Karpas-422 (cell line): ENCODE measurements at regions not wholly inside any gene's neighbourhood (a gene's known extent, or its start where the extent isn't known, plus 50 kb on each side); places are given as distances from the start of the nearest gene placed in this dataset.

Experiments
- DNase-seq: peaks from one replicate; pipeline ENCODE4 v3.0.0-alpha.2; 2015
- H2AFZ ChIP-seq: fragments of 200-600 bp; sonication (generic); 2 replicates; pipeline ENCODE4 v1.6.1; 2014; ENCODE audit warnings: antibody characterized with exemption, low read length, mixed read lengths
- H3K27ac ChIP-seq: fragments of 200-600 bp; sonication (generic); 2 replicates; pipeline ENCODE4 v1.5.1; 2014; ENCODE audit warnings: mild to moderate bottlenecking, low read length, moderate library complexity
- H3K27me3 ChIP-seq: fragments of 200-600 bp; sonication (generic); 2 replicates; pipeline ENCODE4 v1.6.1; 2014; ENCODE audit warnings: low read length, mixed read lengths
- H3K36me3 ChIP-seq: fragments of 200-600 bp; sonication (generic); 2 replicates; pipeline ENCODE4 v1.6.1; 2014; ENCODE audit warnings: low read length, mixed read lengths; ENCODE audit not compliant: insufficient read depth
- H3K4me1 ChIP-seq: fragments of 200-600 bp; sonication (generic); 2 replicates; pipeline ENCODE4 v1.6.1; 2014; ENCODE audit warnings: mild to moderate bottlenecking, low read length, mixed read lengths
- H3K4me2 ChIP-seq: fragments of 200-600 bp; sonication (generic); 2 replicates; pipeline ENCODE4 v1.6.1; 2014; ENCODE audit warnings: low read length, low read depth, mild to moderate bottlenecking; ENCODE audit not compliant: poor library complexity, severe bottlenecking
- H3K4me3 ChIP-seq: fragments of 200-600 bp; sonication (generic); 2 replicates; pipeline ENCODE4 v1.5.1; 2014; ENCODE audit warnings: mild to moderate bottlenecking, antibody characterized with exemption, low read length, mixed read lengths
- H3K79me2 ChIP-seq: fragments of 200-600 bp; sonication (generic); 2 replicates; pipeline ENCODE4 v1.6.1; 2014; ENCODE audit warnings: mild to moderate bottlenecking, low read length, mixed read lengths
- H3K9ac ChIP-seq: fragments of 200-600 bp; sonication (generic); 2 replicates; pipeline ENCODE4 v1.6.0; 2014; ENCODE audit warnings: low read length
- H3K9me2 ChIP-seq: fragments of 200-600 bp; sonication (generic), shearing (Covaris generic); replicated peaks from 2 replicates; pipeline ENCODE4 v1.6.0; 2014; ENCODE audit warnings: mild to moderate bottlenecking, low read length, moderate library complexity; ENCODE audit not compliant: insufficient read depth
- H3K9me3 ChIP-seq: fragments of 300-700, 200-600 bp; sonication (generic); 2 replicates; pipeline ENCODE4 v1.6.1; 2014; ENCODE audit warnings: low read length, mixed read lengths
- H4K20me1 ChIP-seq: fragments of 200-600 bp; sonication (generic); 2 replicates; pipeline ENCODE4 v1.6.1; 2014; ENCODE audit warnings: mild to moderate bottlenecking, antibody characterized with exemption, low read length, low read depth; ENCODE audit not compliant: insufficient read depth

DNA sequence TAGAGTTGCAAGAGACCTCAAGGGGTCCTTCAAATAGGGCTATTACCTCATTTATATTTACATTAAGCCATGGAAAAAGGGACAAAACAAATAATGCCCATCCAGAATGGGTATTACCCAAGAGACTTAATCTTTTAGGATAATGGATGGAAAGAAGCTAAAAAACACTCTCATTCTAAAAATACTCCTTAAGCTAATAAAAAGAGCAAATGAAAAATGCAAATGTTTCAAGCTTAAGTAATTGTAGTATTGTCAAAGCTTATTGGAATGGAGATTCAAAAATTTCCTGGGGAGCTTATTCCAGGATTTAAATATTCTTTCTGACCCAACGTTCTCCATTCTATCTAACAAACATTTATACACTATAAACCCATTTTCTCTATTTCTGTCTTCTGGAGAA is 107.8 kb upstream of the SPIN4 start:
- no peak overlapping the region for H3K4me3 ChIP-seq
- no peaks in the 10 kb centered on the region for H4K20me1 ChIP-seq
- H3K9ac ChIP-seq = no peak overlapping the region
- no peaks in the 10 kb centered on the region for H3K4me1 ChIP-seq
- H3K36me3 ChIP-seq = no peaks in the 10 kb centered on the region
- DNase-seq = no peak
- H3K4me2 ChIP-seq = no peak overlapping the region
- no peak overlapping the region for H2AFZ ChIP-seq
- no peaks in the 10 kb centered on the region for H3K9me2 ChIP-seq
- peaks cover 9% of the 10 kb centered on the region for H3K79me2 ChIP-seq
- H3K9me3 ChIP-seq = peaks cover 18% of the 10 kb centered on the region
- H3K27ac ChIP-seq = no peak overlapping the region
- no peaks in the 10 kb centered on the region for H3K27me3 ChIP-seq

DNA sequence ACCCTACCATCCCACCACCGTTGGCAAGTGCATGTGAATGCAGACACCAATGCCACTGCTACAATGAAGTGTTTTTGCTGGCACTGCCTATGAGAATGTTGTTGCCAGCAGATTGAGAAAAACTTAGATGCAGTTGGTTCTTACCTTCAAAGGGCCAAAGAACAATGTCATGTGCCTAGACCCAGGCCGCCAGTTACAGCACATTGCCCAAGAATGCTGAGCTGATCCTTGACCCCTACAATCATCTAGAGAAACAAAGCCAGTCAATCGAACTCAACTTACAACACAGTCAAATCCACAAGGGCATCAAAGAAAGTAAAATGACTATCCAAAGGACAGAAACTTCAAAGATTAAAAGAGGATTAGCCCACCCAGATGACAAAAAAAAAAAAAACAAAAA is 102.4 kb upstream of the SPIN4 start:
- Histone ChIP-seq H3K9me2 (no peaks in the 10 kb centered on the region), H3K9ac (no peak overlapping the region), H3K79me2 (peaks cover 9% of the 10 kb centered on the region), H3K4me1 (no peaks in the 10 kb centered on the region), H3K4me2 (no peak overlapping the region), H3K4me3 (no peak overlapping the region), H3K9me3 (peaks cover 17% of the 10 kb centered on the region; the same call in 1 of the 2 replicates), H4K20me1 (no peaks in the 10 kb centered on the region), H2AFZ (no peak overlapping the region), H3K36me3 (no peaks in the 10 kb centered on the region), H3K27ac (no peak overlapping the region), H3K27me3 (no peaks in the 10 kb centered on the region)
- no peak for DNase-seq

DNA sequence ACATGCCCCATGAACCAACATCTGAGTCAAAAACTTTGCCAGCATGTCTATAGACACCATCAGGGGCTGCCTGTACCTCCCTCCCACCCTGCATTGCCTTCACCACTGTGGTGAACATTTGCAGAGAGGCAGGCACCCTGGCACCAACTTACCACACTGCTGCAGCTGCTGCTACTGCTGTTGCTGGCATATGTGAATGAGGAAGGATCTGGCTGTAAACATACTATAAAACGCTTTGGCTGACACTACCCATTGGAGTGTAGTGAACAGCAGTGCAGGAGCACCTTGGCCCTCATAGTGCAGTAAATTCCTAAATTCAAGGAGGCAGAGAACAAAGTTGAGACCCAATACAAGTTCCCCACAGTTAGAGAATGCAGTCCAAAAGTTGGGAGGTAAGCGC is 90.6 kb upstream of the SPIN4 start:
- Histone ChIP-seq H3K9me2 (no peaks in the 10 kb centered on the region), H3K4me3 (no peak overlapping the region), H3K27ac (no peak overlapping the region), H2AFZ (no peak overlapping the region), H3K9ac (no peak overlapping the region), H3K9me3 (peaks cover 8% of the 10 kb centered on the region), H4K20me1 (no peaks in the 10 kb centered on the region), H3K27me3 (no peaks in the 10 kb centered on the region), H3K36me3 (peaks cover 3% of the 10 kb centered on the region; the same call in 1 of the 2 replicates), H3K79me2 (peaks cover 19% of the 10 kb centered on the region), H3K4me2 (no peak overlapping the region), H3K4me1 (no peaks in the 10 kb centered on the region)
- DNase-seq = no peak

DNA sequence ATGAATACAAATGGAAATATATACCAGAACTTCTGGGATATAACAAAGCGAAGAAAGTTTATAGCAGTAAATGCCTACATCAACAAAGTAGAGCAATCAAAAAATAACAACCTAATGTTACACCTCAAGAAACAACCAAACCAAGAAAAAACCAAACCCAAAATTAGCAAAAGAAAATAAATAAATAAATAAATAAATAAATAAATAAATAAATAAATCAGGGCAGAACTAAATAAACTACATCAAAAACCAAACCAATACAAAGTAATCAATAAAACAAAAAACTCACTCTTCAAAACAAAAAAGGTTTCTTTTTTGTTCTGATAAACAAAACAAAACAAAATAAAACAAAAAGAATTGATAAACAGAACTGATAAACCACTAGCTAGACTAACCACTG is 88.4 kb upstream of the SPIN4 start:
- no peak overlapping the region for H3K4me2 ChIP-seq
- no peak overlapping the region for H3K9ac ChIP-seq
- peaks cover 3% of the 10 kb centered on the region; the same call in 1 of the 2 replicates for H3K36me3 ChIP-seq
- peaks cover 21% of the 10 kb centered on the region for H3K79me2 ChIP-seq
- no peaks in the 10 kb centered on the region for H4K20me1 ChIP-seq
- H3K27ac ChIP-seq = no peak overlapping the region
- no peak for DNase-seq
- no peak overlapping the region for H3K4me3 ChIP-seq
- H3K27me3 ChIP-seq = no peaks in the 10 kb centered on the region
- H3K9me3 ChIP-seq = peaks cover 4% of the 10 kb centered on the region
- no peaks in the 10 kb centered on the region for H3K9me2 ChIP-seq
- H2AFZ ChIP-seq = no peak overlapping the region
- no peaks in the 10 kb centered on the region for H3K4me1 ChIP-seq

DNA sequence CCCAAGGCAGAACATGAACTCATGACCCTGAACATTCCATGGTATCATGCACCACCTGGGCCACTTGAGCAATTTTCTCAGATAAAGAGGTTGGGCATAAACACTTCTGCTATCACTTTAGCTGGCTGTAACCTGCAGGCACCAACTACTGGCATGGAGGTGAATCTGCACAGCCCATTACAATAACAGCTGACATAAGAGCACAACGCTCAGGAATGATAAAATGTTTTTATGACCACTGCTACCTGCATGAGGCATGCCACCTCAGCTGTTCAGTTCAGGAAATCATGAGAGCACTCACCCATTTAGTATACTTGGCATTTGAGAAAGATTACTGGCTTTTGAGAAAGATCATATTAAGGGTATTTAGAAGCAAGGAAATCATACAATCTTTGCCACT is 85.7 kb upstream of the SPIN4 start:
- no peak for DNase-seq
- Histone ChIP-seq H2AFZ (no peak overlapping the region), H3K9ac (no peak overlapping the region), H3K79me2 (peaks cover 21% of the 10 kb centered on the region), H3K27ac (no peak overlapping the region), H3K27me3 (no peaks in the 10 kb centered on the region), H3K4me2 (no peak overlapping the region), H3K4me3 (no peak overlapping the region), H3K9me3 (peaks cover 4% of the 10 kb centered on the region), H3K4me1 (no peaks in the 10 kb centered on the region), H3K36me3 (peaks cover 3% of the 10 kb centered on the region; the same call in 1 of the 2 replicates), H4K20me1 (no peaks in the 10 kb centered on the region), H3K9me2 (no peaks in the 10 kb centered on the region)

DNA sequence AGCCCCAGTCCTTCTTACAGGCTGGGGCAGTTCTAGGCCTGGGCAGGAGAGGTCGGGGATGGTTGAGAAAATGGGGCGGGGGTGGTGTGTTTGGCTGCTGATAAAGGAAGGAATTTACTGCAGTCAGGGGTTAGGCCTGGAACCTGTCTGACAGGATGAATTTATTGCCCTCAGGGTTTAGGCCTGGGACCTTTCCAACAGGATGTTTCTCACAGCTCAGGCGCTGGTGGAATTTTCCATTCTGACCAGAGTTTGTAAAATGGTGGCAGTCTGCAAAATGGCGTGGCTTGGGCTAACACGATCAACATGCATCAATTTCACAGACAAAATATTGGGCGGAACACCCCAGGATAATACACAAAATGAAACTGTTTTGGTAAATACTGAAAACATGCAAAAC is 83.5 kb upstream of the SPIN4 start:
- no peaks in the 10 kb centered on the region for H4K20me1 ChIP-seq

DNA sequence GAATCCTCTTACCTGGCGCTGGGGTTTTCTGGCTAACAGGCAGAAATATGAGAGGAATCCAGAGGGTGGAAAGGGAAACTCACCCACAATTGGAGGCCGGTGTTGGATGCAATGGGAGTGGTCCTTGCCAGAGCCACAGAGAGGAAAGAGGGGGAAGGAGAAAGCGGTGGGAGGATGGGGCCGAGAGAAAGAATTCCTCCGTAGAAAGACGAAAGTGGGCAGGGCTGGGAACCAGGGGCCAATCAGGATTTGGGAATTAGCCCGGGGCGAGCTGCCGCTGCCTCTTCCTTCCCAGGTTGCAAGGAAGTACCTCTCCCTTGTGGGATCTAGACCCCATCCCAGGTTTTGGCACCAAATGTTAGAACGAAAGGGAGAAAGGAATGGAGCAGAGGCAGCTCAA is 83.1 kb upstream of the SPIN4 start:
- H3K4me2 ChIP-seq = no peak overlapping the region

More for the DNA sequence above, 83.5 kb upstream of the SPIN4 start:
- Histone ChIP-seq H3K27ac (no peak overlapping the region), H3K4me3 (no peak overlapping the region), H2AFZ (no peak overlapping the region), H3K9me3 (peaks cover 4% of the 10 kb centered on the region), H3K79me2 (peaks cover 21% of the 10 kb centered on the region), H3K4me2 (no peak overlapping the region), H3K4me1 (no peaks in the 10 kb centered on the region), H3K27me3 (no peaks in the 10 kb centered on the region), H3K36me3 (peaks cover 3% of the 10 kb centered on the region; the same call in 1 of the 2 replicates), H3K9me2 (no peaks in the 10 kb centered on the region), H3K9ac (no peak overlapping the region)
- DNase-seq = no peak

DNA sequence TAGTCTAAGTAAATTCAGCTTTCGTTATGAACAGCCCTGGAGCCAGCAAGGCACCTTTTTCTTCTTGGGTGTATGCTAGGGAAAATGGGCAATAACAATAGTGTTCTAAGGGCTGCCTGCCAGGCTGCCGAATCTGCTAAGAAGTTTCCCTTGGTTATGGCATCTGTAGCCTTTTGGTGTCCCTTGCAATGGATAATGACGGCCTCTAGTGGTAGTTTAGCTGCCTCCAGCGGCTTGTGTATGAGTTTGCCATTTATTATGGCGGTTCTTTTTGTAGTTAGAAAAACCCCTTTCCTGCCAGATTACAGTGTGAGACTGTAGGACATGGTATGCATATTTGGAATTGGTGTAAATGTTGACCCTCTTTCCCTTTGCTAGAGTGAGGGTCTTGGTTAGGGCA is 78.9 kb upstream of the SPIN4 start:
- no peak for DNase-seq
- H3K9me2 ChIP-seq = no peaks in the 10 kb centered on the region
- no peak overlapping the region for H3K4me3 ChIP-seq
- H3K9me3 ChIP-seq = no peaks in the 10 kb centered on the region; the same call in 1 of the 2 replicates
- H3K9ac ChIP-seq = no peak overlapping the region
- H3K4me1 ChIP-seq = no peaks in the 10 kb centered on the region
- no peaks in the 10 kb centered on the region for H3K79me2 ChIP-seq
- no peaks in the 10 kb centered on the region for H3K36me3 ChIP-seq
- H2AFZ ChIP-seq = no peak overlapping the region
- H3K27me3 ChIP-seq = no peaks in the 10 kb centered on the region
- no peak overlapping the region for H3K27ac ChIP-seq
- no peaks in the 10 kb centered on the region for H4K20me1 ChIP-seq
- H3K4me2 ChIP-seq = no peak overlapping the region

More for the DNA sequence above, 83.1 kb upstream of the SPIN4 start:
- Histone ChIP-seq H3K4me3 (no peak overlapping the region), H3K79me2 (peaks cover 19% of the 10 kb centered on the region), H3K4me1 (no peaks in the 10 kb centered on the region), H4K20me1 (no peaks in the 10 kb centered on the region), H3K27me3 (no peaks in the 10 kb centered on the region), H3K27ac (no peak overlapping the region), H3K36me3 (peaks cover 3% of the 10 kb centered on the region; the same call in 1 of the 2 replicates), H3K9me3 (peaks cover 2% of the 10 kb centered on the region), H2AFZ (no peak overlapping the region), H3K9ac (no peak overlapping the region), H3K9me2 (no peaks in the 10 kb centered on the region)
- DNase-seq = no peak

DNA sequence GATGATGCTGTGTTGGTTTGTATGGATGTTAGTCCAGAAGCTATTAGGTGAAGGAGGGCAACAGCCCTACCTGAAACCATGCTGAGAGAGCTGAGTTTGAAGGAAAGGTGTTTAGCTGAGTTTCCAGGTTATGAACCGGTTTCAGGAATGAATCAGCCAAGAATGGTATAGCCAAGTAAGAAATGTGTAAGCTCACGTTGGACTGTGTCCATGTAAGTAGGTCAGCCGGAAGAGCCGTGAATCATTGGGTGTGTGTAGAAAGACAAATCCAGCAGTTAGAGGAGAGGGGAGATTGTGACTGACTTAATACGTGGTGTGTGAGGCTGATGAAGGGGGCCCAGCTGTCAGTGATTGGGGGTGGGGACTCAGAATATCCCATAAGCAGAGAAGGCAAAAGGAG is 77.2 kb upstream of the SPIN4 start:
- no peak overlapping the region for H2AFZ ChIP-seq
- no peaks in the 10 kb centered on the region for H3K4me1 ChIP-seq
- H3K9ac ChIP-seq = no peak overlapping the region
- no peak for DNase-seq
- no peak overlapping the region for H3K4me2 ChIP-seq
- H3K9me2 ChIP-seq = no peaks in the 10 kb centered on the region
- no peaks in the 10 kb centered on the region; the same call in 1 of the 2 replicates for H3K9me3 ChIP-seq
- no peak overlapping the region for H3K4me3 ChIP-seq
- no peaks in the 10 kb centered on the region for H3K36me3 ChIP-seq
- no peaks in the 10 kb centered on the region for H3K79me2 ChIP-seq
- no peak overlapping the region for H3K27ac ChIP-seq
- no peaks in the 10 kb centered on the region for H4K20me1 ChIP-seq
- H3K27me3 ChIP-seq = no peaks in the 10 kb centered on the region
